CD14-positive monocyte (primary cell): ENCODE measurements at regions not wholly inside any gene's neighbourhood (a gene's known extent, or its start where the extent isn't known, plus 50 kb on each side); places are given as distances from the start of the nearest gene placed in this dataset.

Experiments
- DNase-seq, 3 donors: peaks; one replicate each; pipeline ENCODE4 v3.0.0-alpha.2; 2011 to 2022
- H2AFZ ChIP-seq: 2 replicates; pipeline ENCODE4 v1.6.0; 2012; ENCODE audit warnings: mild to moderate bottlenecking, low read depth, low read length, inconsistent platforms; ENCODE audit not compliant: insufficient read depth, poor library complexity, severe bottlenecking
- H3K27ac ChIP-seq, 2 donors: 1 replicate in 1 of 2; 2 replicates in 1 of 2; pipeline ENCODE4 v1.5.1; 2012 to 2013; ENCODE audit warnings: low read length in 2 of 2, control low read depth in 1 of 2, inconsistent platforms in 1 of 2, low read depth in 1 of 2, mild to moderate bottlenecking in 1 of 2
- H3K27me3 ChIP-seq, 2 donors: one replicate each; pipeline versions ENCODE4 v1.6.0 to v1.6.1; 2011 to 2013; ENCODE audit warnings: low read length in 2 of 2; ENCODE audit not compliant: control insufficient read depth in 2 of 2, insufficient read depth in 2 of 2
- H3K36me3 ChIP-seq, 2 donors: replicated peaks in 1 of 2; 1 replicate in 1 of 2; 2 replicates in 1 of 2; pipeline versions ENCODE4 v1.5.1 to v1.6.1; 2012 to 2013; ENCODE audit warnings: low read length in 2 of 2, control low read depth in 1 of 2, inconsistent platforms in 1 of 2, mild to moderate bottlenecking in 1 of 2; ENCODE audit not compliant: insufficient read depth in 2 of 2, control insufficient read depth in 1 of 2
- H3K4me1 ChIP-seq, 2 donors: 1 replicate in 1 of 2; 2 replicates in 1 of 2; pipeline versions ENCODE4 v1.5.1 to v1.6.1; 2012 to 2013; ENCODE audit warnings: low read length in 2 of 2, control low read depth in 1 of 2, inconsistent platforms in 1 of 2, mild to moderate bottlenecking in 1 of 2, moderate library complexity in 1 of 2; ENCODE audit not compliant: insufficient read depth in 2 of 2, control insufficient read depth in 1 of 2
- H3K4me2 ChIP-seq: replicated peaks from 2 replicates; pipeline ENCODE3; 2012; ENCODE audit warnings: low read length, moderate library complexity, mild to moderate bottlenecking; ENCODE audit not compliant: poor library complexity, severe bottlenecking; ENCODE audit errors: extremely low read depth
- H3K4me3 ChIP-seq, 3 experiments: fragments of 200-600 bp in 1 of 3; sonication (generic) in 1 of 3; replicated peaks in 1 of 3; 1 replicate in 2 of 3; 2 replicates in 1 of 3; pipeline ENCODE4 v1.5.1; 2011 to 2013; ENCODE audit warnings: low read length in 3 of 3, mild to moderate bottlenecking in 3 of 3, control low read depth in 2 of 3, low read depth in 2 of 3, inconsistent platforms in 1 of 3, moderate library complexity in 1 of 3
- H3K79me2 ChIP-seq: 2 replicates; pipeline ENCODE4 v1.6.0; 2012; ENCODE audit warnings: mild to moderate bottlenecking, control low read depth, inconsistent platforms, low read length, moderate library complexity; ENCODE audit not compliant: insufficient read depth
- H3K9ac ChIP-seq: 2 replicates; pipeline ENCODE4 v1.6.0; 2017; ENCODE audit warnings: low read length, mild to moderate bottlenecking; ENCODE audit not compliant: insufficient read depth, poor library complexity, severe bottlenecking
- H3K9me3 ChIP-seq, 2 donors: replicated peaks in 1 of 2; 1 replicate in 1 of 2; 2 replicates in 1 of 2; pipeline versions ENCODE4 v1.5.1 to v1.6.1; 2012 to 2013; ENCODE audit warnings: low read length in 2 of 2, control low read depth in 1 of 2; ENCODE audit not compliant: control insufficient read depth in 1 of 2, insufficient read depth in 1 of 2
- H4K20me1 ChIP-seq: 2 replicates; pipeline ENCODE4 v1.6.0; 2012; ENCODE audit warnings: mild to moderate bottlenecking, low read length, control low read depth, moderate library complexity; ENCODE audit not compliant: insufficient read depth
- H3K27ac Mint-ChIP-seq, 7 donors: one replicate each; pipeline ENCODE4 v1.8.0; 2020; ENCODE audit warnings: mild to moderate bottlenecking in 7 of 7, mixed read lengths in 7 of 7, moderate library complexity in 6 of 7, inconsistent platforms in 2 of 7
- H3K27me3 Mint-ChIP-seq, 3 donors: one replicate each; pipeline ENCODE4 v1.8.0; 2021 to 2022; ENCODE audit warnings: low read depth in 3 of 3, mild to moderate bottlenecking in 3 of 3, mixed read lengths in 3 of 3, moderate library complexity in 3 of 3, inconsistent platforms in 1 of 3
- H3K36me3 Mint-ChIP-seq, 2 donors: one replicate each; pipeline ENCODE4 v1.8.0; 2020; ENCODE audit warnings: mixed read lengths in 2 of 2, inconsistent platforms in 1 of 2, mild to moderate bottlenecking in 1 of 2
- H3K4me1 Mint-ChIP-seq: one replicate; pipeline ENCODE4 v1.8.0; 2020; ENCODE audit warnings: mild to moderate bottlenecking, mixed read lengths
- H3K4me3 Mint-ChIP-seq, 2 donors: one replicate each; pipeline ENCODE4 v1.8.0; 2020; ENCODE audit warnings: mild to moderate bottlenecking in 2 of 2, mixed read lengths in 2 of 2, moderate library complexity in 1 of 2
- H3K9me3 Mint-ChIP-seq, 7 donors: one replicate each; pipeline ENCODE4 v1.8.0; 2020 to 2022; ENCODE audit warnings: mixed read lengths in 7 of 7, mild to moderate bottlenecking in 6 of 7, moderate library complexity in 6 of 7, inconsistent platforms in 2 of 7
- CTCF ChIP-seq: fragments of 200-600 bp; IDR thresholded peaks from one replicate; pipeline ENCODE4 v1.8.0; 2022; ENCODE audit warnings: antibody characterized with exemption, mild to moderate bottlenecking
- WGBS: methylation state at CpG from one replicate; pipeline ENCODE4 v1.1.5; 2013; ENCODE audit warnings: missing lambda C conversion rate; ENCODE audit not compliant: insufficient coverage; 5-methylcytosine and 5-hydroxymethylcytosine counted together
- intact Hi-C, 2 donors: fragments of 100-400 bp; cut with micrococcal nuclease; formaldehyde crosslinking; loops; one replicate each; pipeline versions ENCODE4 v1.15.0 to v1.15.1; 2023

- H3K9me3 Mint-ChIP-seq, result peaks cover 0 to 6% (median 0%) of the 10 kb centered on the region in 7 donors
- peaks cover 5 to 34% (median 13%) of the 10 kb centered on the region in 3 donors for H3K27me3 Mint-ChIP-seq
- no peak for TF ChIP-seq CTCF
- H3K9me3 ChIP-seq, result no peaks in the 10 kb centered on the region
- peaks cover 0 to 15% of the 10 kb centered on the region in 2 donors for H3K27me3 ChIP-seq
- no peaks in the 10 kb centered on the region for H3K4me1 ChIP-seq
- H2AFZ ChIP-seq, result no peak overlapping the region
- H3K4me3 ChIP-seq, result no peak overlapping the region
- no peak overlapping the region for H3K9ac ChIP-seq
- no peak overlapping the region for H3K27ac ChIP-seq
- H3K79me2 ChIP-seq, result no peaks in the 10 kb centered on the region
- H3K4me1 Mint-ChIP-seq, result peaks cover 4% of the 10 kb centered on the region
- intact Hi-C loops, result no loop called here
- no peak for DNase-seq
- H3K4me3 Mint-ChIP-seq, result no peak overlapping the region
- no peak overlapping the region for H3K4me2 ChIP-seq
- H3K27ac Mint-ChIP-seq, result no peak overlapping the region
- 17% methylated on average over 1 of the region's 4 CpGs for WGBS
- no peaks in the 10 kb centered on the region for H3K36me3 Mint-ChIP-seq
- no peaks in the 10 kb centered on the region for H3K36me3 ChIP-seq
- no peaks in the 10 kb centered on the region for H4K20me1 ChIP-seq
Measured at GRCh38 chr9:16254674-16255073, 615.8 kb downstream of the BNC2 start.

- H3K27me3 ChIP-seq, result peaks cover 0 to 19% of the 10 kb centered on the region in 2 donors
- peaks cover 4% of the 10 kb centered on the region for H3K4me1 Mint-ChIP-seq
- no peak for DNase-seq
- H3K27ac Mint-ChIP-seq, result no peak overlapping the region
- TF ChIP-seq CTCF, result no peak
- H3K36me3 Mint-ChIP-seq, result no peaks in the 10 kb centered on the region
- H3K4me3 Mint-ChIP-seq, result no peak overlapping the region
- no peaks in the 10 kb centered on the region for H3K9me3 ChIP-seq
- no peak overlapping the region for H3K27ac ChIP-seq
- no peaks in the 10 kb centered on the region for H3K4me1 ChIP-seq
- no peaks in the 10 kb centered on the region for H4K20me1 ChIP-seq
- intact Hi-C loops, result no loop called here
- H3K79me2 ChIP-seq, result no peaks in the 10 kb centered on the region
- H2AFZ ChIP-seq, result no peak overlapping the region
- 94% methylated on average over 4 of the region's 4 CpGs for WGBS
- no peaks in the 10 kb centered on the region for H3K36me3 ChIP-seq
- no peak overlapping the region for H3K4me2 ChIP-seq
- H3K9me3 Mint-ChIP-seq, result peaks cover 0 to 2% (median 0%) of the 10 kb centered on the region in 7 donors
- H3K9ac ChIP-seq, result no peak overlapping the region
- no peak overlapping the region for H3K4me3 ChIP-seq
- peaks cover 5 to 35% (median 13%) of the 10 kb centered on the region in 3 donors for H3K27me3 Mint-ChIP-seq
Measured at GRCh38 chr9:16255217-16255616, 615.3 kb downstream of the BNC2 start.
